ENCODE measurements at regions not wholly inside any gene's neighbourhood (a gene's known extent, or its start where the extent isn't known, plus 50 kb on each side); places are given as distances from the start of the nearest gene placed in this dataset.

GRCh38 chr1:102107441-102107840 is 110.7 kb upstream of the OLFM3 start:
- H3K27ac ChIP-seq = no peak overlapping the region
- H3K4me1 ChIP-seq = no peaks in the 10 kb centered on the region
- TF ChIP-seq POLR2AphosphoS5 (IDR thresholded peaks at IDR 0.05) (no peak), EP300 (IDR thresholded peaks at IDR 0.05) (no peak), CTCF (IDR thresholded peaks at IDR 0.05) (no peak), POLR2A (IDR thresholded peaks at IDR 0.05) (no peak)
- no peaks in the 10 kb centered on the region for H3K9me3 ChIP-seq
- H3K4me3 ChIP-seq = no peak overlapping the region
- H3K36me3 ChIP-seq = no peaks in the 10 kb centered on the region
- ATAC-seq (ENCODE audit: low FRiP score in 2 of 2) = no peak
- no peaks in the 10 kb centered on the region for H3K27me3 ChIP-seq
- no peak for DNase-seq
- 67 to 84% methylated on average over 3 of the region's 3 CpGs for WGBS, 2 donors

- no peaks in the 10 kb centered on the region for H3K4me1 ChIP-seq
- H3K27me3 ChIP-seq = no peaks in the 10 kb centered on the region
- no peak overlapping the region for H3K4me3 ChIP-seq
- H3K36me3 ChIP-seq = no peaks in the 10 kb centered on the region
- H3K27ac ChIP-seq = no peak overlapping the region
- no peaks in the 10 kb centered on the region for H3K9me3 ChIP-seq
- WGBS, 2 donors = 40 to 43% methylated on average over 3 of the region's 3 CpGs
- TF ChIP-seq POLR2AphosphoS5 (IDR thresholded peaks at IDR 0.05) (no peak), CTCF (IDR thresholded peaks at IDR 0.05) (no peak), POLR2A (IDR thresholded peaks at IDR 0.05) (no peak), EP300 (IDR thresholded peaks at IDR 0.05) (no peak)
- ATAC-seq (ENCODE audit: low FRiP score in 2 of 2) = no peak
- DNase-seq = no peak
Observed at GRCh38 chr1:102105931-102106550, 109.3 kb upstream of the OLFM3 start.

GRCh38 chr1:102103646-102104045 is 106.9 kb upstream of the OLFM3 start:
- H3K4me3 ChIP-seq = no peak overlapping the region
- DNase-seq = no peak
- no peak overlapping the region for H3K27ac ChIP-seq
- no peaks in the 10 kb centered on the region for H3K9me3 ChIP-seq
- 78 to 82% methylated on average over 4 of the region's 4 CpGs for WGBS, 2 donors
- no peaks in the 10 kb centered on the region for H3K36me3 ChIP-seq
- ATAC-seq (ENCODE audit: low FRiP score in 2 of 2) = no peak
- H3K4me1 ChIP-seq = no peaks in the 10 kb centered on the region
- H3K27me3 ChIP-seq = no peaks in the 10 kb centered on the region
- TF ChIP-seq POLR2A (IDR thresholded peaks at IDR 0.05) (no peak), POLR2AphosphoS5 (IDR thresholded peaks at IDR 0.05) (no peak), CTCF (IDR thresholded peaks at IDR 0.05) (no peak), EP300 (IDR thresholded peaks at IDR 0.05) (no peak)

GRCh38 chr1:102102276-102102780 is 105.6 kb upstream of the OLFM3 start:
- ATAC-seq (ENCODE audit: low FRiP score in 2 of 2) = no peak
- TF ChIP-seq EP300 (IDR thresholded peaks at IDR 0.05) (no peak), POLR2A (IDR thresholded peaks at IDR 0.05) (no peak), CTCF (IDR thresholded peaks at IDR 0.05) (no peak), POLR2AphosphoS5 (IDR thresholded peaks at IDR 0.05) (no peak)
- 91 to 96% methylated on average over 3 of the region's 3 CpGs for WGBS, 2 donors
- H3K27me3 ChIP-seq = no peaks in the 10 kb centered on the region
- no peaks in the 10 kb centered on the region for H3K4me1 ChIP-seq
- H3K9me3 ChIP-seq = no peaks in the 10 kb centered on the region
- DNase-seq = no peak
- H3K36me3 ChIP-seq = no peaks in the 10 kb centered on the region
- H3K27ac ChIP-seq = no peak overlapping the region
- no peak overlapping the region for H3K4me3 ChIP-seq

- no peaks in the 10 kb centered on the region for H3K4me1 ChIP-seq
- H3K9me3 ChIP-seq = no peaks in the 10 kb centered on the region
- DNase-seq (no peak), ATAC-seq (ENCODE audit: low FRiP score in 2 of 2) (no peak)
- H3K27me3 ChIP-seq = no peaks in the 10 kb centered on the region
- TF ChIP-seq POLR2A (IDR thresholded peaks at IDR 0.05) (no peak), POLR2AphosphoS5 (IDR thresholded peaks at IDR 0.05) (no peak), EP300 (IDR thresholded peaks at IDR 0.05) (no peak), CTCF (IDR thresholded peaks at IDR 0.05) (no peak)
- H3K27ac ChIP-seq = no peak overlapping the region
- no peak overlapping the region for H3K4me3 ChIP-seq
- H3K36me3 ChIP-seq = no peaks in the 10 kb centered on the region
Observed at GRCh38 chr1:102100666-102101065, 103.9 kb upstream of the OLFM3 start.

Measured in upper lobe of left lung (tissue), 6 donors.